HFFc6 (cell line): ENCODE measurements at regions not wholly inside any gene's neighbourhood (a gene's known extent, or its start where the extent isn't known, plus 50 kb on each side); places are given as distances from the start of the nearest gene placed in this dataset.

Experiments used
- DNase-seq: peaks from one replicate; pipeline ENCODE4 v3.0.0-alpha.2; 2018
- H3K27ac Mint-ChIP-seq: 2 replicates; pipeline ENCODE4 v1.8.0; 2020; ENCODE audit warnings: mild to moderate bottlenecking, mixed read lengths
- H3K27me3 Mint-ChIP-seq: 2 replicates; pipeline ENCODE4 v1.8.0; 2021; ENCODE audit warnings: mild to moderate bottlenecking, moderate library complexity, mixed read lengths; ENCODE audit not compliant: insufficient read depth
- H3K36me3 Mint-ChIP-seq: 2 replicates; pipeline ENCODE4 v1.8.0; 2021; ENCODE audit warnings: low read depth, mixed read lengths
- H3K4me1 Mint-ChIP-seq: 2 replicates; pipeline ENCODE4 v1.8.0; 2020; ENCODE audit warnings: low read depth, mixed read lengths
- H3K4me3 Mint-ChIP-seq: 2 replicates; pipeline ENCODE4 v1.8.0; 2020; ENCODE audit warnings: mild to moderate bottlenecking, moderate library complexity, mixed read lengths
- H3K9me3 Mint-ChIP-seq: 2 replicates; pipeline ENCODE4 v1.8.0; 2020; ENCODE audit warnings: mild to moderate bottlenecking, mixed read lengths
- TF ChIP-seq, protein P1 (sequence below): fragments of 200-600 bp; sonication (generic); IDR thresholded peaks from 2 replicates; pipeline ENCODE4 v1.5.0; 2021; ENCODE audit warnings: antibody characterized with exemption, mild to moderate bottlenecking

DNA sequence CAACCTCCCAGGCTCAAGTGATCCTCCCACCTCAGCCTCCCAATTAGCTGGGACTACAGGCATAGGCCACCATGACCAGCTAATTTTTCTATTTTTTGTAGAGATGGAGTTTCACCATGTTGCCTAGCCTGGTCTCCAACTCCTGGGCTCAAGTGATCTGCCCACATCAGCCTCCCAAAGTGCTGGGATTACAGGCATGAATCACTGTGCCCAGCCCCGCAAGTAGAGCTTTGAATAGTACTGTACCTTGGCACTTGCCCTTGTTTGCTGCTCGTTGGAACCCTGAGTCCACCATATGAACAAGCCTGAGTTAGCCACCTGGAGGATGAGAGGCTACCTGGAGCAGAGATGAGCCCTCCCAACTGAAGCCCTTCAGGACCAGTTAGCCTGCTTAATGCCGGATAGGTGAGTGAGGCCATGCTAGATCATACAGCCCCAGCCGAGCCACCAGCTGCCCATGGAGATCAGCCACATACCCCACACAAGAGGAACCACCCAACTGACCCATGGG is 267.9 kb downstream of the SHQ1 start:
- Mint-ChIP-seq H3K9me3 (no peaks in the 10 kb centered on the region), H3K27ac (no peak overlapping the region), H3K27me3 (peaks cover 18% of the 10 kb centered on the region), H3K4me1 (no peaks in the 10 kb centered on the region), H3K36me3 (no peaks in the 10 kb centered on the region), H3K4me3 (no peak overlapping the region)
- TF ChIP-seq, protein P1, sequence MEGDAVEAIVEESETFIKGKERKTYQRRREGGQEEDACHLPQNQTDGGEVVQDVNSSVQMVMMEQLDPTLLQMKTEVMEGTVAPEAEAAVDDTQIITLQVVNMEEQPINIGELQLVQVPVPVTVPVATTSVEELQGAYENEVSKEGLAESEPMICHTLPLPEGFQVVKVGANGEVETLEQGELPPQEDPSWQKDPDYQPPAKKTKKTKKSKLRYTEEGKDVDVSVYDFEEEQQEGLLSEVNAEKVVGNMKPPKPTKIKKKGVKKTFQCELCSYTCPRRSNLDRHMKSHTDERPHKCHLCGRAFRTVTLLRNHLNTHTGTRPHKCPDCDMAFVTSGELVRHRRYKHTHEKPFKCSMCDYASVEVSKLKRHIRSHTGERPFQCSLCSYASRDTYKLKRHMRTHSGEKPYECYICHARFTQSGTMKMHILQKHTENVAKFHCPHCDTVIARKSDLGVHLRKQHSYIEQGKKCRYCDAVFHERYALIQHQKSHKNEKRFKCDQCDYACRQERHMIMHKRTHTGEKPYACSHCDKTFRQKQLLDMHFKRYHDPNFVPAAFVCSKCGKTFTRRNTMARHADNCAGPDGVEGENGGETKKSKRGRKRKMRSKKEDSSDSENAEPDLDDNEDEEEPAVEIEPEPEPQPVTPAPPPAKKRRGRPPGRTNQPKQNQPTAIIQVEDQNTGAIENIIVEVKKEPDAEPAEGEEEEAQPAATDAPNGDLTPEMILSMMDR = no peak
- DNase-seq = no peak

DNA sequence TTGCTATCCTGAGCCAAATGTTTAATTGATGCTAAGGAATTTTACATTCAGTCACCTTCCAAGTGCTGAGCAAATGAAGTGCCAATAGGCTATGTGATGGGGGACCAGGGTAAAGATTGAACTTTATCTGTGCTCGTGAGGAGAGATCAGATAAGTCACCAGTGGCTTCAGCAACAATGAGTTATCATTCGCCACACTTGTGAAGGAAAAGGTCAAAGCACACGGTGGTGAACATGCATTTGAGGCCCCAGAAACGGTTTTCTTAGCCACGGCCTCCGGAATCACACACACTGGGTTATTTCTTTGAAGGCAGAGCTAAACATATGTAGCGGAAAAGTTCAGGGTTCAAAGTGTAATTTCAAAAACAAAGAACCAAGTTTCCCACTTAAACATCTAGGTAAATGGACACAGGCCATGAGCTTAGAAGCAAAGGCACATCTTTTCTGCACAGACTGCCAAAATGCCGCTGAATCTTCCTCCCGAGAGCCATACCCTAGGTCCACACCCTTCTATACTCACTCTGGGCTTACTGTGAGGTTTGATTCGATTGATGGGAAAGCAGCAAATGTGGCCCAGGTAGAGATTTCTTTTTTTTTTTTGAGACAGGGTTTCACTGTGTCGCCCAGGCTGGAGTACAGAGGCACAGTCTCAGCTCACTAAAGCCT is 268.5 kb downstream of the SHQ1 start:
- no peaks in the 10 kb centered on the region for H3K36me3 Mint-ChIP-seq
- no peak overlapping the region for H3K4me3 Mint-ChIP-seq
- H3K4me1 Mint-ChIP-seq = no peaks in the 10 kb centered on the region
- no peaks in the 10 kb centered on the region for H3K9me3 Mint-ChIP-seq
- H3K27ac Mint-ChIP-seq = no peak overlapping the region
- H3K27me3 Mint-ChIP-seq = peaks cover 17% of the 10 kb centered on the region
- no peak for DNase-seq
- TF ChIP-seq, protein P1 = no peak

DNA sequence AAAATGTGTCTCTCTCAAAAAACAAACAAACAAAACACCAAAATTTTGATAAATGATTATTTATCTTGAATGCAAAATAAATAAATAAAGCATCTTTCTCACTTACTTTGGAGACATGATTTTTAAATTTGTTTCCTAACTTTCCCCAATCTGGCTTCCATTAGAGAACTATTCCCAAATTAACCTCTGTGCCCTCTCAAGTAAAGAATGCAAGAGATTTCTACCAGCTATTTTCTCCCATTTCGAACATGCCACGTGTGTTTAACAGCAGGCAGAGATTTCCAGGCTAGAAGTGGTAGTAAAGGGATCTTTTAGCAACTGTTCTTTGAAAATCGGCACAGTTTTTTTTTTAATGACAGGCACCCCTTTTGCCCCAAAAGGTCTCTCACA is 269.1 kb downstream of the SHQ1 start:
- Mint-ChIP-seq H3K9me3 (no peaks in the 10 kb centered on the region), H3K27ac (no peak overlapping the region), H3K4me1 (no peaks in the 10 kb centered on the region), H3K27me3 (peaks cover 17% of the 10 kb centered on the region), H3K36me3 (no peaks in the 10 kb centered on the region), H3K4me3 (no peak overlapping the region)
- TF ChIP-seq, protein P1 = no peak
- no peak for DNase-seq

DNA sequence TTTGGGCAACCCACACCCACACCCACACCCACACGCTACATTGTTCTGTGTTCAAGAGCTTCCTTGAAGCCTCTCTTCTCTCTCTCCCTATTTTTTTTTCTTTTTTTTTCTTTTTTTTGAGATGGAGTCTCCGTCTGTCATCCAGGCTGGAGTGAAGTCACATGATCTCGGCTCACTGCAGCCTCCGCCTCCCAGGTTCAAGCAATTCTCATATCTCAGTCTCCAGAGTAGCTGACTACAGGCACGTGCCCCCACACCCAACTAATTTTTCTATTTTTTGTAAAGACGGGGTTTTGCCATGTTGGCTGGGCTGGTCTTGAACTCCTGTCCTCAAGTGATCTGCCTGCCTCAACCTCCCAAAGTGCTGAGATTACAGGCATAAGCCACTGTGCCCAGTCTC is 271.1 kb downstream of the SHQ1 start:
- Mint-ChIP-seq H3K27me3 (peaks cover 22% of the 10 kb centered on the region), H3K9me3 (no peaks in the 10 kb centered on the region), H3K36me3 (no peaks in the 10 kb centered on the region), H3K4me1 (no peaks in the 10 kb centered on the region), H3K27ac (no peak overlapping the region), H3K4me3 (no peak overlapping the region)
- DNase-seq = no peak
- TF ChIP-seq, protein P1 = no peak

DNA sequence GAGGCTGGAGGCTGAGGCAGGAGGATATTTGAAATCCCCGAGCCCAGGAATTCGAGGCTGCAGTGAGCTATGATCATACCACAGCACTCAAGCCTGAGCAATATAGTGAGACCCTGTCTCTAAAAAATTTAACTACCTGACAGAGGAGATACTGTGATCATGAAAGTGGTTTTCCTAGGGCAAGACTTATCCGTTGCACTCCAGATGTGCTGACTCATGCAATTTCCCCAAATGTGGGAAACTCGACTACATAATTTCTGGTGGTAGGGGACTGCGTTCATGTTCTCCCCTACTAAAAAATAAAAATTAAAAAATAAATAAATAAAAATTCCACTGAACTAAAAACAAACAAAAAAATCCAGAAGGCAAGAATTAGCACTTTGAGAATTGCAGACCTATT is 271.7 kb downstream of the SHQ1 start:
- H3K4me3 Mint-ChIP-seq = no peak overlapping the region
- H3K27ac Mint-ChIP-seq = no peak overlapping the region
- DNase-seq = no peak
- peaks cover 22% of the 10 kb centered on the region for H3K27me3 Mint-ChIP-seq
- no peaks in the 10 kb centered on the region for H3K36me3 Mint-ChIP-seq
- H3K4me1 Mint-ChIP-seq = no peaks in the 10 kb centered on the region
- H3K9me3 Mint-ChIP-seq = no peaks in the 10 kb centered on the region
- TF ChIP-seq, protein P1 = no peak
